ENCODE measurements at regions not wholly inside any gene's neighbourhood (a gene's known extent, or its start where the extent isn't known, plus 50 kb on each side); places are given as distances from the start of the nearest gene placed in this dataset.

GRCh38 chr10:101284744-101285463, 55.6 kb upstream of the LBX1 start:
- TF ChIP-seq EZH2 (optimal IDR thresholded peaks at IDR 0.05; ENCODE audit: low read depth, low read length) (no peak), CTCF (IDR thresholded peaks at IDR 0.05; ENCODE audit: low read length) (no peak), EZH2phosphoT487 (IDR thresholded peaks at IDR 0.05; ENCODE audit: low read length) (no peak)
